ENCODE measurements at regions not wholly inside any gene's neighbourhood (a gene's known extent, or its start where the extent isn't known, plus 50 kb on each side); places are given as distances from the start of the nearest gene placed in this dataset.

GRCh38 chr10:6763001-6763400 is 182.9 kb upstream of the PRKCQ start:
- no peak for DNase-seq

GRCh38 chr10:6759961-6760360 is 179.9 kb upstream of the PRKCQ start:
- DNase-seq, result no peak

GRCh38 chr10:6757158-6757557 is 177.1 kb upstream of the PRKCQ start:
- DNase-seq, result no peak

DNA sequence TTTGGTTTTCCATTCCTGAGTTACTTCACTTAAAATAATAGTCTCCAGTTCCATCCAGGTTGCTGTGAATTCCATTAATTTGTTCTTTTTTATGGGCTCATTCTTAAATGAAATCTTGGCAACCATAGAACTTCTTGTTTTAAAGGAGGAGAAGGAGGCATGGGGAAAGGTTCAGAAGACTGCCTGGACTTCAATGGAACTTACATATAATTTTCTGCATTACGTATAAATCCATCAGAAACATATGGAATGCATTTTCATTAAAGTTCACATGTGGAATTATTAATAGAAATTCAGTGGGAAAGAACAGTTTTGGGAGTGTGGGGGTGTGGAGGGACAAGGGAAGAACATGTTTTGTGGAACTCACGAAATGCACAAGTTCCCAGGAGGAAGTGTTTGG is 176.6 kb upstream of the PRKCQ start:
- no peak for DNase-seq

DNA sequence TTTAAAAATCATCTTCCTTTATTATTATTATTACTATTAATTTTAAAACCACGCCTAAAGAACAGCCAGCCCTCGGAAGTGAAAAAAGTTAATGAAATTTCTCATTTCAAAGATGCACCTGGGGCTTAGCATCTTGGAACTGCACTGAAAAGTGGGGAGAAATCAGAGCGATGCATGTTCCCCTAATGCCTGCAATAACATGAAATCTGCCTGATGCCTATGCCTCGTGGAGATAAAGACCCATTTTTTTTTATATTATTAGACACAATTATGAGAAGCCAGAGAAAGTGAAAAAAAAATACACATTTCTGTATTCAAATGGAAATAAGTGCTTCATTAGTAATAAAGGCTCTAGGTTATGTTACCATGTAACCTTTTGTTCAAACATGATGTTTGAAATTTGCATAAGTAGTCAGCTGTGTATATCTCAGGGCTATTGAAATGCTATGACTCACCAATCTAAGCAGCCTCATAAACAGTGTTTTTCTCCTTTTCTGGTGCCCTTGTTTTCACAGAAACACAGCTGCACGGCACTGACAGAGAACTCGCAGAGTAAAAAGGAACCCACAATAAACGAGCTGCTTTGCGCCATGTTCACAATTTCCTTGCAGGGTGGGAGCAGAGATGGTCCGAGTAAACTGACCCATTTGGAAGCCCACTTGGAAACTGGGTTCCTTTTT is 175.8 kb upstream of the PRKCQ start:
- no peak for DNase-seq

- no peak for DNase-seq
Observed at GRCh38 chr10:6753644-6754043, 173.6 kb upstream of the PRKCQ start.

- DNase-seq, result no peak
Observed at GRCh38 chr10:6751363-6751762, 171.3 kb upstream of the PRKCQ start.

GRCh38 chr10:6748981-6749635 is 169.0 kb upstream of the PRKCQ start:
- no peak for DNase-seq

GRCh38 chr10:6748029-6748428 is 168.0 kb upstream of the PRKCQ start:
- no peak for DNase-seq

DNA sequence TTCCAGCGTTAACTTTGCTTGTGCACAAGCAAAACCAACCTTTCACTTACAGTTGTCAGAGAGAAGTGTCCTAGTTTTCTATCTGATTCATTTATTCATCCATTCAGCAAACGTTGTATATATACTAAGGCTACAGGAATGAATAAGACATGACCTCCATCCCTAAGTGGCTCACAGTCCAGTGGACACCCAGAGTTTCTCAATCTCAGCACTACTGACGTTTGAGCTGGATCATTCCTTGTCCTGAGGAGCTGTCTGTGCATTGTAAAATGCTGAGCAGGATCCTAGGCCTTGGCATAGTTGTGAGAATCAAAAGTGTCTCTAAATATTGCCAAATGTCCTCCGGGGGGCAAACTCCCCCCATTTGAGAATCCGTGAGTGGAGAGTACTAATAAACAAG is 166.7 kb upstream of the PRKCQ start:
- DNase-seq, result no peak

DNA sequence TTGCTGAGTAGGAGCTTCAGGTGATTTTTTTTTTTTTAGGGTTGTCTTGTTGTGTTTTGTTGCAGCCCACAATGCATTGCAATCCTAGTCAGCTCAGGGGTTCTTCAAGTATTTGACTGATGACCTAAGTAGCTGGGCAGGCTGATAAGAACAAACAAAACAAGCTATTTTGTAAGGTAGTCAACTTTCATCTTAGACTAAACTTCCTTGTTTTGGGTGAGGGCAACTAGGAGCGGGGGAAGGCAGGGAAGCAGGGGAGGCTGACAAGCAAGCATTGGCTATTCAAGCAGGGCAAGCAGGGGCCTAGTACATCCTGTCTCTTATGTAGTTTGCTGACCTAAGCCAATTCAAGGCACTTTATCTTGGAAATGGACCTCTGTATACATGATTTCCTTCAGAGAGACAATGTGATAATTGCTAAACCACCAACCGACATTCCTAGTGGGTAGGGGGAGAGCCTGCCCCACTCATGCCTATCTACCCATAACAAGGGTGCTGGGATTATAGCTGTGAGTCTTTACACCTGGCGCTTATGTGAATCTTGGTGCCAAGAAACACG is 163.3 kb upstream of the PRKCQ start:
- no peak for DNase-seq

DNA sequence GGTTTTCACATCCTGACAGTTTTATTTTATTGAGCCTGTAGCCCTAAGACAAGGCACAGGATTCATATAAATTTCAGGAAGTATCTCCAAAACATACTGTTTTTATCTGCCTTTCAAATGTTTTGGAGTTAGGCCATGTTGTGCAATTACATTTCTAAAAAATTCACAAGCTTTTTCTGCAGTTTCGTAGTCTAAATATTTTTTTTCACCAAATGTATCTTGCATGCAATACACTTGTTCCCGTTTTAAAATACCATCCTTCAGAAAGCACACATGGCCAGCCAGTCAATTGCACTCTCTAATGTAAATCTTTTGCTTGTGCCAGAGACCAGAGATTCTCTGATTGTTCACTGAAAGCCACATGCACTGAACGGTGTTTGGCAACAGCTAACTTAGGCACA is 161.5 kb upstream of the PRKCQ start:
- DNase-seq, result no peak

DNA sequence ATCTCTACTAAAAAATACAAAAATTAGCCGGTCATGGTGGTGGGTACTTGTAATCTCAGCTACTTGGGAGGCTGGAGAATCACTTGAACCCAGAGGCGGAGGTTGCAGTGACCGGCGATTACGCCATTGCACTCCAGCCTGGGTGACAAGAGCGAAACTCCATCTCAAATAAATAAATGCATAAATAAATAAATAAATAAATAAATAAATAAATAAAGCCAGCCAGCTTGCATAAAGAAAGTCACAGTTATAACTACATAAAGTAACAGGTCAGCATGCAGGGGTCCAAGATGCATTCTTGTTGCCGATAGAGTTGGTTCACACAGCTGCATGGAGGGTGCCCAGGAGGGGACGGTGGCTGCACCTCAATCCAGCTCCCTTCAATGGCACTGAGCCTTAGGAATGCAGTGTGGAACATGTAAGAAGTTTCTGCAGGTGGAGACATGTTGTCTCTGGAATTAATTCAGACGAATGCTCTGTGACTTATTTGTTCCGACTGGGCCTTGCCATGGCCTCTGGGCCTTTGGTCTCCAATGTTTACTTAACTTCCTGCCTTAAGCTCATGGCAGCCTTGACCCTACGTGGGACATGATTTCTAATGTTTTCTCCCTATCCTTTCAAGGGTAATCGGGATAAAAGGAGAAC is 159.6 kb upstream of the PRKCQ start:
- DNase-seq, result no peak

- no peak for DNase-seq
Observed at GRCh38 chr10:6738112-6738768, 158.2 kb upstream of the PRKCQ start.

DNA sequence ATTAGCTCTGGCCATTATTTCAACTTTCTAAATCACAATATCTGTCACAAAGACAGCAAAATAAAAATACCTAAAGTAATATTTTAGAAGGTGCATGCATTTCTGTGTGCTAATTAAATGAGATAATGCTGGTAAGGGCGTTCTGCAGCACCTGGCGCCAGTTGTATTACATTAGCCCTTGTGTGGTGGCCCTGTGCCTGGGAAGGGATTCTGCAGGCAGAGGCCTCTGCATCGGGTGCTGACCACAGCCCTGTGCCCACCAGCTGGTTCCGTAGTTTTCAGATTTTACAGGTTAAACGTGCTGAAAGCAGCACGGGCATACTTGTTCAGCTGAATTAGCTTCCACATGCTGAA is 157.7 kb upstream of the PRKCQ start:
- DNase-seq, result no peak

GRCh38 chr10:6737080-6737641 is 157.1 kb upstream of the PRKCQ start:
- no peak for DNase-seq

DNA sequence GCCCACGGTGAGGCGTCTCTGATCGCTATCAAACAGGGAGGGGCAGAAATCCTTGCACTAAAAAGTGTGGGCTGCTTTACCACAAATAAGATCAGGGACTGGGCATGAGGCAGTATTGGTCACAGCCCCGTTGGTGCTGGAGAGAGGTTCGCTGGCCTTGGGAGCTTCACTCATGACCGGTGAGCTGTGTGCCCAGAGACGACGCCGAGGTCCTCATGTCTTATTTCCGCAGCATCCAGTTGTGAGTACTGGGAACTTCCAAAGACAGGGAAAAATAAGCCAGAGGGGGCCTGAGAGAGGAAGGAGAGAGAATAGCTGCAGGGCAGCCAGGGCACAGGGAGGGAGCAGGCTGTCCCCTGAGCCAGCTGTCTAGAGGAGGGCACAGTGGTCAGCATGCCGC is 154.2 kb upstream of the PRKCQ start:
- DNase-seq, result no peak

DNA sequence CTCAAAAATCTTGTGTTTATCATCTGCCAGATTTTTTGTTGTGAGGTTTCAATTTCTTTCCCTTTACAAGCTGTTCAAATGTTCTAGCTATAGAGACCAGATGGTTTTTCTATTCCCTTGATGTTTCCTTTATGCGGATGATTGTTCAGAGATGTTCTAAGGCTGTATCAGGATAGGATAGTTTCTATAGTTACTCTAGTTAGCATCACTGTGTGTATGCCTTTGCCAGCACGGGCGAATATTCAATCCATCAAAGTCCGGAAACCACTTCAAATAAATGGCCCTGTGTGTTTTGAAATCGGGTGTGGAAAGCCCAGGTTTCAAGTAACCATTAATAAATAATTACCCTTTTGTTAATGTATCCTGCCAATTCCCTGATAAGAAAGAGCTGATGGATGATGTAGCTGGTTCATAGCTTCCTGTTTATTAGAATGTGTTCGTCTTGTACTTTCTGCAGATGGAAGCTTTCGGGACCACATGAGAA is 149.8 kb upstream of the PRKCQ start:
- DNase-seq, result no peak

DNA sequence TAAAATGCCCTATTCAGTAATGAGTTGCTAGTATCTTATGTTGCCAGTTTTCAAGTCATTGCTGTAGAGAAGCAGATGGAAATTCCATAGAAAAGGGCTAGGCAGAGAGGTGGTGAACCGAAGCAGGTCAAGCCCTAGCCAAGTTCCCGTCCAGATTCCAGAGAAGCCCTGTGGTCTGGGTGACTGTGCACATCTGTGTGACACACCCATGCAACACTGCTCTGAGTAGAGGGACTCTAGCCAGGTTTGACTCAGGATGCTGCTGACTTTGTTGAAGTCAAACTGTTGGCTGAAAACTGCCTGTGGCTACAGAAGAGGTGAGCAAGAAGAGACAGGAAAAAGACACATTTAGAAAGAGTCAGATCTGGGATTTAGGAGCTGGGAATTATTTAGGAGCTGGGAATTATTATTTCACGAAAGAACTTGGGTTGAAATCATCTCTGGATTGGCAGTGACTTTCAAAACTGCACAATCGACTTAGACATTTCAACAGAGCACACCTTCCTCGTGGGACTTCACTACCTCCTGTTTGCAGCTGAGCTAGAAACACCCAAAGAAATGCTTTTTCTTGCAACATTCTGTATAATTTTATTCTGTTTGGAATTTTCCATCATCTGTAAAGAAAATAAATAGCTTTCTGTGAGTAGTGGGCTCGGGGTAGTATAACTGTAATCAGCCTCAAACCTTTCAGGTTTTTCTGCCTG is 149.1 kb upstream of the PRKCQ start:
- DNase-seq, result no peak

GRCh38 chr10:6726924-6727323 is 146.8 kb upstream of the PRKCQ start:
- no peak for DNase-seq

DNA sequence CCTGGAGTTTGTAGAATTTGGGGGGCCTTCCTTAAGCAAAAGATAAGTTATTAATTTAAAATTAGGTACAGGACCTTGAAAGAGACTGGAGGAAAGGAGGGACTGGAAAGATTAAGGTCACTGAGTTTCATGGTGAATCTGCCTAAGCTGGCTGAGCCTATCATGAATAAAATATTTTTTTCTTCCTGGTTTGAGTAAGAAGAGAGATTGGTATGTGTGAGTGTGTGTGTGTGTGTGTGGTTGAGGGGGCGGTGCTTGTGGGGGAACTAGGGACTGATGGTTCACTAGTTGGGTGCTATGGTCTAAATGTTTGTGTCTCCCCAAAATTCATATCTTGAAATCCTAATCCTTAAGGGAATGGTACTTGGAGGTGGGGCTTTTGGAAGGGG is 142.5 kb upstream of the PRKCQ start:
- no peak for DNase-seq

DNA sequence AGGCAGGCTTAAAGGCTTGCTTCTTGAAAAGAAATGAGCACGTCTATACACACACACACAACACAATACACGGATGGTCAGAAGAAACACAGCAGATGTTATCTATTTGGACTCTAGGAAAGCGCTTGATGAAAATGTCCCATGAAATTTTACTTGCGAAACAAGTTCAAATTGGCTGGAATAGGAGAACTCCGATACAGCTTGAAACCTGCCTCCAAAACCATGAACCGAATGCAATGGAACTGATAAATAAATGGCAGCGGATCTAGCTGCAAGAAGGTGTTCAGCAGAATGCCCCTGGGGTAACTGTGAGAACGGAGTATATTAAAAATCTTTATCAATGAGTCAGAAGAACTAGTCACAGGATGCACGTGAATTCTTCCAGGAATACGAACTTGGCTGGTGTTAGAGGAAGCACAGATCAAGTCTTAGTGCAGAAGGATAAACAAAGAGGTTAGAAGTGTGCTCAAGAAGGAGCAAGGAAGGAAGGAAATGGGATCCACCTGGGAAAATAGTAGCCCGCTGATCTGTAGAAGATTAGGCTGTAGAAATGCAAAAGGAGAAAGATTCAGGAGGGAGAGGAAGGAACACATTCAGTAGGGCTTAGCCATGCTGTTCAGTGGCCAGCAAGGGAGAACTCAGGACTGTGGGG is 142.0 kb upstream of the PRKCQ start:
- DNase-seq, result no peak
